T47D (cell line): ENCODE measurements at regions not wholly inside any gene's neighbourhood (a gene's known extent, or its start where the extent isn't known, plus 50 kb on each side); places are given as distances from the start of the nearest gene placed in this dataset.

Experiments
- DNase-seq, 2 experiments: peaks; one replicate each; pipeline versions ENCODE4 v3.0.0 to v3.0.0-alpha.2; 2011 to 2012; ENCODE audit warnings: low read depth in 1 of 2, low spot score in 1 of 2
- JUND ChIP-seq: IDR thresholded peaks from 2 replicates; pipeline ENCODE4 v1.6.1; 2012; ENCODE audit warnings: low read depth
- in situ Hi-C: cut with HindIII; loops from 2 replicates; pipeline ENCODE4 v1.10.0; 2016; ENCODE audit warnings: low sequenced_read_pairs, low pct_unique_long_range_greater_than_20kb

DNA sequence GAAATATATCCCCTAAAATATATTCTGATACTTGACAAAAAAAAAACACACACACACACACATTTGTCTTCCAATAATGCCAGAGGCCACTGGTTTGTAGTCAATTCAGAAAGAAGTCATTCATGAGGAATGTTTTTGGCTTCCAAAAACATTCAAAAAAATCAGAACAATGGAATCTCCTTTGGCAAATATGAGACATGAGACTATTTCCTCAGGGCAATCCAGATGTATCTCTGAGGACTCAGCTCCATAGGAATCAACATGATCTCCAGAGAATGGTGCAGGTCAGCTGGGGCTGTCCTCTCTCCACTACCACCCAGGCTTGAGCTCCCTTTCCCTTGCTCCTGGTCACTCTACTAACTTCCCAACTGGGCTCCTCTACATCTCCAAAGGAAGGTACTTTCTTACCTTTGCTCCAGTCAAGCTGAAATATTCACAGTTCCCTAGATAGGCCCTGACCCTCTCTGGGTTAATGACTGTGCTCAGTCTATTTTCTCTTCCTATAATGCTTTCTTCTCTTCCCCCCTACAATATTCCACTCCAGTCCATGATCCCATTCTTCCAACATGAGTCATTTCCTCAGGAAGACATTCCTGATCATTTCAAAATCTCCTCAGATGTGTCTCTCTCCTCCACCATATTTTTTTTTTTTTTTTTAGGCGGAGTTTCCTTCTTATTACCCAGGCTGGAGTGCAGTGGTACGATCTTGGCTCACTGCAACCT lies 145.3 kb downstream of the C1D start:
- no peak for DNase-seq
- in situ Hi-C loops = no loop called here
- TF ChIP-seq JUND = no peak

DNA sequence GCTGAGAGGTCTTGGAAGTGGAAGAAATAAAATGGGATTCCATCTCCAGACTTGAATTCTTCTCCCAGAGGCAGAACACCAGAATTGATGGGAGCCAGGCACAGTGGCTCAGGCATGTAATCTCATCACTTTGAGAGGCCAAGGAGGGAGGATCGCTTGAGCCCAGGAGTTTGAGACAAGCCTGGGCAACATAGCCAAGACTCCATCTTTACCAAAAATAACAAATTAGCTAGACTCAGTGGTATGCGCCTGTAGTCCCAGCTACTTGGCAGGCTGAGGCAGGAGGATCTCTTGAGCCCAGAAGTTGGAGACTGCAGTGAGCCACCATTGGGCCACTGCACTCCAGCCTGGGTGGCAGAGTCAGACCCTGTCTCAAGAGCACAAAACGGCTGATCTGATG lies 144.3 kb downstream of the C1D start:
- in situ Hi-C loops = no loop called here
- no peak for TF ChIP-seq JUND
- DNase-seq = no peak

GRCh38 chr2:67919490-67919889 lies 143.3 kb downstream of the C1D start:
- DNase-seq = no peak
- in situ Hi-C loops = no loop called here
- no peak for TF ChIP-seq JUND

DNA sequence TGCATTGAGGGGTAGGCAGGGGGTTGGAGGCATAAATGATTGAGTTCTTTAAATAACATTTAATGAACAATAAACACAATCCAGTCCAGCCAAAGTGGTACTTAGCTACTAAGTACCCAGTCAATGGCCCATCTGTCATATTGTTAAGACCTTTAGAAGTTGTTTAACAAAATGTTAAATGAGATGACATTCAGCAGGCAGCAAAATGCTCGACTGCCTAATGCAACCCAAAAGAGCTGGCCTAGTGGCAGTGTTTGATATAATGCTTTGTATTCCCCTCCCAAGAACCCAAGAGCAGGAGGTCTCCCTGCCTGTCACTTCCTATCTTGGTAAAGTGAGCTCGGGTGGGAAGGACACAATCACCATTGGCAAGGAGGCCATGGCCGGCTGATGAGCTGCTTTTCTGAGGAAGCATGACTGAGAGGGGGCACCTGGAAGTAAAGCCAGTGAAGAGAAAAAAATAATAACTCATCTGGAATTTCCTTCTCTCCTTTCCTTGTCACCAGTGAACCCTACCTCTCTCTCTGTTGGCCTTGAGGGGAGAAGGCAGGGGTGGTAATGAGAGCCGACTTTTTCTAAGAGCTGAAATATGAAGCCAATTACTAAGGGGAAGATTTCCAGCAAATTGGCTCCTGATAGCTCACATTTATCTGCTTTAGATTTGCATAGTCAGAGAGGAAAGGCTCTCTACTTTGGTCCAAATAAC lies 140.6 kb downstream of the C1D start:
- TF ChIP-seq JUND = no peak
- no peak for DNase-seq
- in situ Hi-C loops = no loop called here

GRCh38 chr2:67923696-67924095 lies 139.1 kb downstream of the C1D start:
- no peak for DNase-seq
- in situ Hi-C loops = no loop called here
- TF ChIP-seq JUND = no peak

- TF ChIP-seq JUND = no peak
- in situ Hi-C loops = no loop called here
- DNase-seq = no peak
Measured at GRCh38 chr2:67927501-67927900, 135.3 kb downstream of the C1D start.

GRCh38 chr2:67930156-67930555 lies 132.6 kb downstream of the C1D start:
- no peak for TF ChIP-seq JUND
- in situ Hi-C loops = no loop called here
- no peak for DNase-seq

GRCh38 chr2:67936969-67937368 lies 125.8 kb downstream of the C1D start:
- DNase-seq = no peak
- in situ Hi-C loops = no loop called here
- no peak for TF ChIP-seq JUND

- no peak for DNase-seq
- in situ Hi-C loops = no loop called here
- TF ChIP-seq JUND = no peak
Measured at GRCh38 chr2:67938053-67938452, 124.8 kb downstream of the C1D start.

DNA sequence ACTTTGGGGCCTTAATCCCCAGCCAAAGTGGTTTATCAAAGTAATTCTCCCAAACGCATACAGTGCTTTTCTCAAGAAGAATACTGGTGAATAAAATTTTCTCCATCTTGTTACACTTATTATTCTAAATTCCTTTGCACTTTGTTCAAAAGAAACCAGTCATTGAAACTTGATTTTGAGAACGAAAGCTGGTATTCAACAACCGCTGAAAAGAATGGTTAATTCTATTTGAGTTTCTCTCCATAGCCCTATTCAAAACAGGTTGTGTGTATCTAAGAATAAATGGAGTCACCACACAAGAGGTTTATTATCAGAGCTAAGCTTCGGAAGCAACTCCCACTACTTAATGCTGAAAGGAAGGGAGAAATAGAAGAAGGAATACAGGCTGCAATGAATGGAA lies 117.7 kb downstream of the C1D start:
- DNase-seq = no peak
- in situ Hi-C loops = no loop called here

DNA sequence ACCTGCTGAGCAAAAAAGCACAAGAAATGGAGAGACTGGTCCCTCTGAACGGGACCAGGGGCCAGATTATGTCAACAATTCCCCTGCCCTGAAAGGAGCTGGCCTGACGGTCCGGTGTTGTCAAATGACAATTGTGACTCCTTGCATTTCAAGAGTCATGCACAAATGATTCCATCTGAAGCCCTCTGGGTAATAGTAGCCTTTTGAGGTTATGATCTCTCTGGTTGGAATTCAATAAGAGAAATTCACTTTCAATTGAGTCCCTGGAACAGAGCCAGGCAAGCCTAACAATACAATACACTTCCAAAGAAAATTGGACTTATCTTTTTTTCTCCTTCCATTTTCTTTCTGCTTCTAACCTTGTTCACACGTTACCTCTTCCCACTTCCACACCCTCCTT lies 116.9 kb downstream of the C1D start:
- in situ Hi-C loops = no loop called here
- no peak for TF ChIP-seq JUND
- no peak for DNase-seq

More for the DNA sequence above, 117.7 kb downstream of the C1D start:
- no peak for TF ChIP-seq JUND

- TF ChIP-seq JUND = no peak
- in situ Hi-C loops = no loop called here
- no peak for DNase-seq
Measured at GRCh38 chr2:67948057-67948456, 114.7 kb downstream of the C1D start.

GRCh38 chr2:67948506-67948905 lies 114.3 kb downstream of the C1D start:
- no peak for TF ChIP-seq JUND
- no peak for DNase-seq
- in situ Hi-C loops = no loop called here
